ENCODE measurements at regions not wholly inside any gene's neighbourhood (a gene's known extent, or its start where the extent isn't known, plus 50 kb on each side); places are given as distances from the start of the nearest gene placed in this dataset.

DNA sequence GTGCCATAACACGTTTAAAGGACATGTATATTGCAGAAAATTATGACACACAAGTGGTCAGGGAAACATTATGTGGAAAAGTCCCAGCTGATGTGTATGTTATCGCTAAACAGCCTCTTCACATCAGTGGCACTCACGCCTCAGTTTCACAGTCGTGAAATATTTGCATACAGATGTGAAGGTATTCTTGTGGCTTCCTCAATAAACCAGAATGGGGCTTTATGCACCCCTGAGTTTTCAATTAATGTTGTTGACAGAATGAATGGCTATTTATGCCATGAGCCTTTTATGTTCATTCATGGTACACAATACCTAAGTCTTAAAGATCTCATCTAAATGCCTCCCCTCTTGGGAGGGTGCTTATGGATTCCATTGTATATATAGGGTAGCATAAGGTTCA, 202.1 kb upstream of the ADGRL2 start:
- Mint-ChIP-seq H3K9me3 (no peaks in the 10 kb centered on the region), H3K36me3 (ENCODE audit: low read depth) (no peaks in the 10 kb centered on the region), H3K27ac (no peak overlapping the region), H3K27me3 (ENCODE audit: insufficient read depth) (no peaks in the 10 kb centered on the region; the same call in none of the 2 replicates), H3K4me1 (ENCODE audit: low read depth) (no peaks in the 10 kb centered on the region), H3K4me3 (no peak overlapping the region)
- DNase-seq: no peak
- TF ChIP-seq, protein P1, sequence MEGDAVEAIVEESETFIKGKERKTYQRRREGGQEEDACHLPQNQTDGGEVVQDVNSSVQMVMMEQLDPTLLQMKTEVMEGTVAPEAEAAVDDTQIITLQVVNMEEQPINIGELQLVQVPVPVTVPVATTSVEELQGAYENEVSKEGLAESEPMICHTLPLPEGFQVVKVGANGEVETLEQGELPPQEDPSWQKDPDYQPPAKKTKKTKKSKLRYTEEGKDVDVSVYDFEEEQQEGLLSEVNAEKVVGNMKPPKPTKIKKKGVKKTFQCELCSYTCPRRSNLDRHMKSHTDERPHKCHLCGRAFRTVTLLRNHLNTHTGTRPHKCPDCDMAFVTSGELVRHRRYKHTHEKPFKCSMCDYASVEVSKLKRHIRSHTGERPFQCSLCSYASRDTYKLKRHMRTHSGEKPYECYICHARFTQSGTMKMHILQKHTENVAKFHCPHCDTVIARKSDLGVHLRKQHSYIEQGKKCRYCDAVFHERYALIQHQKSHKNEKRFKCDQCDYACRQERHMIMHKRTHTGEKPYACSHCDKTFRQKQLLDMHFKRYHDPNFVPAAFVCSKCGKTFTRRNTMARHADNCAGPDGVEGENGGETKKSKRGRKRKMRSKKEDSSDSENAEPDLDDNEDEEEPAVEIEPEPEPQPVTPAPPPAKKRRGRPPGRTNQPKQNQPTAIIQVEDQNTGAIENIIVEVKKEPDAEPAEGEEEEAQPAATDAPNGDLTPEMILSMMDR (IDR thresholded peaks at IDR 0.05): no peak

DNA sequence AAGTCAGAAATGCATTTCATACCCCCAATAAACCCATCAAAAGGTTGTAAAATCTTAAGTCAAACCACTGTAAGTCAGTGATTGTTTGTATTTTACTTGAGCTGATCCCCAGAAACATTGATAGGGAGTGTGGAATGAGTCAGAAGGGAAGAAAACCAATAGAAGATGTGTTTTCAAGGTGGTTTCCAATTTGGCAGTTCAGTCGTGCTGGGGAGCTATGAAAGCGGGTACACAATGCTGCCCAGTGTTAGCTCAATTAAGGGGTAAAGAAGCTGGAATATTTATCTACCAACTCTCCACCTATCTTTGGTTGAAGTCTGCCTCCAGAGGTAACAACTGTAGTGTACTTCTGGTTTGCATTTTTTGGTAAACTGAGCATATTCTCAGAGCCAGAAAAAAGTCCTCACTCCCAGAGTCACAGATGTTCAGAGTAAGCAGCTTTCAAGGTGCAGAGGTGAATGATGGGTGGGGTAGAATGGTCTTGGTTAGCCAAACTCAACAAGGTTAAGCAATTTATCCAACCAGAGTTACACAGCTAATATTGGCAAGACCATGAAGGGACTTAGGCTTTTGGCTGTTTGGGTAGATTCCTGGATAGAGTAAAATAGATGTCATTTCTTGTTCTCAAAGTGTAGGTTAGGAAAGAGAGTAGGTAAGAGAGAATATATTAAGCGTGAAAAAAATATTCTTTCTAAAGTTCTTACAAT, 202.9 kb upstream of the ADGRL2 start:
- Mint-ChIP-seq H3K27ac (no peak overlapping the region), H3K4me1 (ENCODE audit: low read depth) (no peaks in the 10 kb centered on the region), H3K4me3 (no peak overlapping the region), H3K27me3 (ENCODE audit: insufficient read depth) (no peaks in the 10 kb centered on the region; the same call in 1 of the 2 replicates), H3K9me3 (no peaks in the 10 kb centered on the region), H3K36me3 (ENCODE audit: low read depth) (no peaks in the 10 kb centered on the region)
- TF ChIP-seq, protein P1 (IDR thresholded peaks at IDR 0.05): no peak
- no peak for DNase-seq

DNA sequence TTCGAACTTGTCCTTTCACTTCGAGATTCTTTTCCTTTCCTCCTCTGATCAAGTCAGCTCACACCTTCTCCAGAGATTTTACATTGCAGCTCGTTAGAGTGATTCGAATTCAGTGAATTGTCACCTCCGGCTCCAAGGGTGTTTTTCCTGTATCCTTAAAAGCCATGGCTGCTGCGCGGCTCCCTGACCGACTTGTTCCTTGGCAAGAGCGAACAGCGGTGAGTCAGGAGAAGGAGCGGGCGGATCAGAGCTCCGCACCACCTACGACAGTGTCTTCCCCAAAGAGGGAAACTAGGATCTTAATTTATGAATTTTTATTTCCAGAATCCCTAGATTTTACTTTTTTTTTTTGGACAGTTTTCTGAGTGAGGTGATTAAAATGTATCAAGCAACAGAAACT, 204.4 kb upstream of the ADGRL2 start:
- H3K36me3 Mint-ChIP-seq (ENCODE audit: low read depth): no peaks in the 10 kb centered on the region
- DNase-seq: no peak
- no peaks in the 10 kb centered on the region; the same call in none of the 2 replicates for H3K27me3 Mint-ChIP-seq (ENCODE audit: insufficient read depth)
- TF ChIP-seq, protein P1 (IDR thresholded peaks at IDR 0.05): no peak
- H3K4me3 Mint-ChIP-seq: no peak overlapping the region
- H3K4me1 Mint-ChIP-seq (ENCODE audit: low read depth): no peaks in the 10 kb centered on the region
- H3K9me3 Mint-ChIP-seq: no peaks in the 10 kb centered on the region
- H3K27ac Mint-ChIP-seq: no peak overlapping the region

DNA sequence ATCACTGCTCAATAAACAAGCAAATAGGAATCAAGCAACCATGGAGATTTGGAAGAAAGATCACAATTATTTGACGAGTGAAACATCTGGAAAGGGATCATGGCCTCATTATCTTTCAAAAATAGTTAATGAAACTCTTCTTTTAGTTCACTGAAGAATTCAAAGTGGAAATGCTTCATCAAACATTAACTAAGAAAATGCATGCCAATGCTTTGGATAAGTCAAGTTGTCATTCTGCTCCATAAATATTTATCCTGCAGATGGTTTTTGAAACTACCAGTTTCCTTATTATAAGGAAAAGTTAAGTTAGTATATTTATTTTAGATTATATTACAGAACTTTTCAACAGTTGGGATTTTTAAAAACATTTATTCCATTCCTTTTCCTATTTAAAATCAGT, 206.5 kb upstream of the ADGRL2 start:
- H3K9me3 Mint-ChIP-seq: no peaks in the 10 kb centered on the region
- H3K4me1 Mint-ChIP-seq (ENCODE audit: low read depth): no peaks in the 10 kb centered on the region
- H3K27ac Mint-ChIP-seq: no peak overlapping the region
- H3K36me3 Mint-ChIP-seq (ENCODE audit: low read depth): no peaks in the 10 kb centered on the region
- TF ChIP-seq, protein P1 (IDR thresholded peaks at IDR 0.05): no peak
- no peak for DNase-seq
- H3K4me3 Mint-ChIP-seq: no peak overlapping the region
- H3K27me3 Mint-ChIP-seq (ENCODE audit: insufficient read depth): no peaks in the 10 kb centered on the region; the same call in none of the 2 replicates

DNA sequence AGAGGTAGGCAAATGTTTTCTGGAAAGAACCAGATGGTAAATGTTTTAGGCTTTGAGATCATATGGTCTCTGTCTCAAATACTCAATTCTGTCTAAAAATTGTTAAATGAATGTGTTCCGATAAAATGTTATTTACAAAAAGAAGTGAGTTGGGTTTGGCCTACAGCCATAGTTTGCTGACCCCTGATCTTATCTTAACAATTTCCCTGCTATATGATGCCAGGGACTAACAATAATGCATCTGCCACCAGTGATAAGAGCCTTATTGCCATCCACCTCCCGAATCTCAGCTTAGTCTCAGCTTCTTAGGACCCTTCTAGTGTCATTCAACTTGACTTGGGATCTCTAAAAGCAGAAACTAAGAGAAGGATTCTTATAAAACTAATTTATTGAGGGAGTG, 208.5 kb upstream of the ADGRL2 start:
- TF ChIP-seq, protein P1 (IDR thresholded peaks at IDR 0.05): no peak
- no peaks in the 10 kb centered on the region for H3K4me1 Mint-ChIP-seq (ENCODE audit: low read depth)

More for the DNA sequence above, 208.5 kb upstream of the ADGRL2 start:
- no peak for DNase-seq
- no peak overlapping the region for H3K27ac Mint-ChIP-seq
- no peaks in the 10 kb centered on the region for H3K9me3 Mint-ChIP-seq
- peaks cover 3% of the 10 kb centered on the region for H3K27me3 Mint-ChIP-seq (ENCODE audit: insufficient read depth)
- H3K36me3 Mint-ChIP-seq (ENCODE audit: low read depth): no peaks in the 10 kb centered on the region
- no peak overlapping the region for H3K4me3 Mint-ChIP-seq

All from HFFc6 (cell line).